Liver (tissue), 8 donors: ENCODE measurements at regions not wholly inside any gene's neighbourhood (a gene's known extent, or its start where the extent isn't known, plus 50 kb on each side); places are given as distances from the start of the nearest gene placed in this dataset.

Source experiments
- DNase-seq: peaks from one replicate; pipeline ENCODE4 v3.0.0-alpha.2; 2017; ENCODE audit warnings: low spot score
- H3K27ac ChIP-seq, 2 donors: one replicate each; pipeline ENCODE4 v1.7.0; 2013; ENCODE audit warnings: inconsistent platforms in 2 of 2, low read length in 2 of 2, control low read depth in 1 of 2, low read depth in 1 of 2, mild to moderate bottlenecking in 1 of 2
- H3K27me3 ChIP-seq, 4 donors: one replicate each; pipeline versions ENCODE4 v1.6.1 to v1.7.0; 2013; ENCODE audit warnings: low read length in 3 of 4, inconsistent platforms in 1 of 4, mild to moderate bottlenecking in 1 of 4, moderate library complexity in 1 of 4; ENCODE audit not compliant: control insufficient read depth in 4 of 4, insufficient read depth in 4 of 4
- H3K36me3 ChIP-seq, 4 donors: one replicate each; pipeline versions ENCODE4 v1.6.1 to v1.7.0; 2013; ENCODE audit warnings: low read length in 3 of 4, mild to moderate bottlenecking in 3 of 4, low read depth in 1 of 4, moderate library complexity in 1 of 4; ENCODE audit not compliant: control insufficient read depth in 4 of 4, insufficient read depth in 3 of 4
- H3K4me1 ChIP-seq, 4 donors: one replicate each; pipeline versions ENCODE4 v1.6.1 to v1.7.0; 2013; ENCODE audit warnings: low read length in 3 of 4, mild to moderate bottlenecking in 3 of 4, moderate library complexity in 1 of 4; ENCODE audit not compliant: control insufficient read depth in 4 of 4, insufficient read depth in 4 of 4
- H3K4me3 ChIP-seq, 3 donors: one replicate each; pipeline versions ENCODE4 v1.6.1 to v1.7.0; 2013; ENCODE audit warnings: low read length in 3 of 3, control low read depth in 1 of 3, low read depth in 1 of 3, mild to moderate bottlenecking in 1 of 3
- H3K9ac ChIP-seq, 2 donors: one replicate each; pipeline ENCODE4 v1.7.0; 2013; ENCODE audit warnings: low read length in 2 of 2, mild to moderate bottlenecking in 2 of 2, moderate library complexity in 2 of 2, control low read depth in 1 of 2, low read depth in 1 of 2
- H3K9me3 ChIP-seq, 4 donors: one replicate each; pipeline versions ENCODE4 v1.6.1 to v1.7.0; 2013; ENCODE audit warnings: low read length in 3 of 4; ENCODE audit not compliant: control insufficient read depth in 4 of 4
- EGR1 ChIP-seq, 2 donors: IDR thresholded peaks; 2 replicates each; pipeline ENCODE4 v1.6.1; 2016 to 2018; ENCODE audit warnings: antibody characterized with exemption in 2 of 2, low read depth in 2 of 2
- FOXA1 ChIP-seq: IDR thresholded peaks from 2 replicates; pipeline ENCODE4 v1.6.1; 2016; ENCODE audit warnings: antibody characterized with exemption
- FOXA2 ChIP-seq: IDR thresholded peaks from 2 replicates; pipeline ENCODE4 v1.6.1; 2016; ENCODE audit warnings: antibody characterized with exemption
- GABPA ChIP-seq, 2 donors: IDR thresholded peaks in 1 of 2; conservative IDR thresholded peaks in 1 of 2; 2 replicates each; pipeline ENCODE4 v1.6.1; 2016; ENCODE audit warnings: antibody characterized with exemption in 2 of 2, mild to moderate bottlenecking in 1 of 2, moderate library complexity in 1 of 2
- HNF4A ChIP-seq, 2 donors: conservative IDR thresholded peaks; 2 replicates each; pipeline ENCODE4 v1.6.1; 2016; ENCODE audit warnings: antibody characterized with exemption in 2 of 2, mild to moderate bottlenecking in 2 of 2
- JUND ChIP-seq, 2 donors: IDR thresholded peaks; 2 replicates each; pipeline ENCODE4 v1.6.1; 2016; ENCODE audit warnings: antibody characterized with exemption in 2 of 2
- MAX ChIP-seq: IDR thresholded peaks from 2 replicates; pipeline ENCODE4 v1.6.1; 2016; ENCODE audit warnings: antibody characterized with exemption
- NR2F2 ChIP-seq: IDR thresholded peaks from 2 replicates; pipeline ENCODE4 v1.6.1; 2016; ENCODE audit warnings: antibody characterized with exemption
- RAD21 ChIP-seq, 2 donors: IDR thresholded peaks; 2 replicates each; pipeline ENCODE4 v1.6.1; 2016; ENCODE audit warnings: antibody characterized with exemption in 2 of 2, mild to moderate bottlenecking in 2 of 2
- RXRA ChIP-seq, 2 donors: IDR thresholded peaks; 2 replicates each; pipeline ENCODE4 v1.6.1; 2017 to 2018; ENCODE audit warnings: antibody characterized with exemption in 2 of 2, mild to moderate bottlenecking in 1 of 2
- SP1 ChIP-seq: IDR thresholded peaks from 2 replicates; pipeline ENCODE4 v1.6.1; 2018; ENCODE audit warnings: antibody characterized with exemption, mild to moderate bottlenecking
- YY1 ChIP-seq: IDR thresholded peaks from 2 replicates; pipeline ENCODE4 v1.6.1; 2016; ENCODE audit warnings: antibody characterized with exemption, mild to moderate bottlenecking
- WGBS: extraction: QIAGEN DNeasy Blood & Tissue Kit; methylation state at CpG from one replicate; pipeline ENCODE4 v1.1.7; 2013; 5-methylcytosine and 5-hydroxymethylcytosine counted together
- TF ChIP-seq, protein P1 (sequence below): IDR thresholded peaks from 2 replicates; pipeline ENCODE4 v1.6.1; 2016; ENCODE audit warnings: antibody characterized with exemption
- TF ChIP-seq, protein P2 (sequence below): IDR thresholded peaks from 2 replicates; pipeline ENCODE4 v1.6.1; 2016; ENCODE audit warnings: antibody characterized with exemption, mild to moderate bottlenecking
- TF ChIP-seq, protein P3 (sequence below): fragments of 150-350 bp; IDR thresholded peaks from 2 replicates; pipeline ENCODE4 v1.5.1; 2017; ENCODE audit warnings: improper control_type of control experiment, low read depth, low read length; ENCODE audit not compliant: missing input control
- donor health status: healthy.
- donor health status: healthy.
- donor health status: healthy.
- donor health status: healthy.
- donor health status: healthy.

DNA sequence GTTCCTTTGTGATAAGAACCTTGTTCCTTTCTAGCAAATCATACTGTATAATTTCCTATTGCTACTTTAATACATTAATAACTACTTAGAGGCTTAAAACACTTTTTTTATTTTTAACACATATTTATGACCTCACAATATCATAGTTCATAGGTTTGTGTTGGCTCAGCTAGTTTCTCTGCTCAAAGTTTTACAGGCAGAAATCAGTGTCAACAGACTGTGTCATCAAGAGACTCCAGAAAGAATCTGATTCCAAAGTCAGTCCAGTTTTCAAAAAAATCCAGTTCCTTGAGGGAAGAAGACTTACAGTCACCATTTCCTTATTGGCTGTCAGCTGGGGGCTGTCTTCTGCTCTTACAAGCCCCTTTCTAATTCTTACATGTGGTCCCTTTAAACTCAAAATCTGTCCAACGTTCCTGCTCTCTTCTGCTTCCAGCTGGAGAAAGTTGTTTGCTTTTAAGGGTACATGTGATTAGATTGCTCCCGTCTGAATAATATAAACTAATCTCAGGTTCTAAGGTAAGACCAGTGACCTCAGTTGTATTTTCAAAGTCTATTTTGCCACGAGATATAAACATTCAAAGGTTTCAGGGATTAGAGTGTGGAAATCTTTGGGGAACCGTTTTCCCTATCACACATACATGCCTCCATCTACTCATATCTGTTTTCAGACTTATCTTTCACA lies 267.3 kb upstream of the SLITRK5 start:
- Histone ChIP-seq H3K27me3 (no peaks in the 10 kb centered on the region), H3K4me3 (no peak overlapping the region), H3K36me3 (no peaks in the 10 kb centered on the region), H3K9ac (no peak overlapping the region), H3K27ac (no peak overlapping the region), H3K9me3 (no peaks in the 10 kb centered on the region), H3K4me1 (peaks cover 0 to 4% (median 0%) of the 10 kb centered on the region in 4 donors)
- 11% methylated on average over 4 of the region's 4 CpGs for WGBS
- TF ChIP-seq, protein P1, sequence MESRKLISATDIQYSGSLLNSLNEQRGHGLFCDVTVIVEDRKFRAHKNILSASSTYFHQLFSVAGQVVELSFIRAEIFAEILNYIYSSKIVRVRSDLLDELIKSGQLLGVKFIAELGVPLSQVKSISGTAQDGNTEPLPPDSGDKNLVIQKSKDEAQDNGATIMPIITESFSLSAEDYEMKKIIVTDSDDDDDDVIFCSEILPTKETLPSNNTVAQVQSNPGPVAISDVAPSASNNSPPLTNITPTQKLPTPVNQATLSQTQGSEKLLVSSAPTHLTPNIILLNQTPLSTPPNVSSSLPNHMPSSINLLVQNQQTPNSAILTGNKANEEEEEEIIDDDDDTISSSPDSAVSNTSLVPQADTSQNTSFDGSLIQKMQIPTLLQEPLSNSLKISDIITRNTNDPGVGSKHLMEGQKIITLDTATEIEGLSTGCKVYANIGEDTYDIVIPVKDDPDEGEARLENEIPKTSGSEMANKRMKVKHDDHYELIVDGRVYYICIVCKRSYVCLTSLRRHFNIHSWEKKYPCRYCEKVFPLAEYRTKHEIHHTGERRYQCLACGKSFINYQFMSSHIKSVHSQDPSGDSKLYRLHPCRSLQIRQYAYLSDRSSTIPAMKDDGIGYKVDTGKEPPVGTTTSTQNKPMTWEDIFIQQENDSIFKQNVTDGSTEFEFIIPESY: no peak
- TF ChIP-seq, protein P2, sequence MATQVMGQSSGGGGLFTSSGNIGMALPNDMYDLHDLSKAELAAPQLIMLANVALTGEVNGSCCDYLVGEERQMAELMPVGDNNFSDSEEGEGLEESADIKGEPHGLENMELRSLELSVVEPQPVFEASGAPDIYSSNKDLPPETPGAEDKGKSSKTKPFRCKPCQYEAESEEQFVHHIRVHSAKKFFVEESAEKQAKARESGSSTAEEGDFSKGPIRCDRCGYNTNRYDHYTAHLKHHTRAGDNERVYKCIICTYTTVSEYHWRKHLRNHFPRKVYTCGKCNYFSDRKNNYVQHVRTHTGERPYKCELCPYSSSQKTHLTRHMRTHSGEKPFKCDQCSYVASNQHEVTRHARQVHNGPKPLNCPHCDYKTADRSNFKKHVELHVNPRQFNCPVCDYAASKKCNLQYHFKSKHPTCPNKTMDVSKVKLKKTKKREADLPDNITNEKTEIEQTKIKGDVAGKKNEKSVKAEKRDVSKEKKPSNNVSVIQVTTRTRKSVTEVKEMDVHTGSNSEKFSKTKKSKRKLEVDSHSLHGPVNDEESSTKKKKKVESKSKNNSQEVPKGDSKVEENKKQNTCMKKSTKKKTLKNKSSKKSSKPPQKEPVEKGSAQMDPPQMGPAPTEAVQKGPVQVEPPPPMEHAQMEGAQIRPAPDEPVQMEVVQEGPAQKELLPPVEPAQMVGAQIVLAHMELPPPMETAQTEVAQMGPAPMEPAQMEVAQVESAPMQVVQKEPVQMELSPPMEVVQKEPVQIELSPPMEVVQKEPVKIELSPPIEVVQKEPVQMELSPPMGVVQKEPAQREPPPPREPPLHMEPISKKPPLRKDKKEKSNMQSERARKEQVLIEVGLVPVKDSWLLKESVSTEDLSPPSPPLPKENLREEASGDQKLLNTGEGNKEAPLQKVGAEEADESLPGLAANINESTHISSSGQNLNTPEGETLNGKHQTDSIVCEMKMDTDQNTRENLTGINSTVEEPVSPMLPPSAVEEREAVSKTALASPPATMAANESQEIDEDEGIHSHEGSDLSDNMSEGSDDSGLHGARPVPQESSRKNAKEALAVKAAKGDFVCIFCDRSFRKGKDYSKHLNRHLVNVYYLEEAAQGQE: no peak
- no peak for TF ChIP-seq GABPA (IDR thresholded peaks at IDR 0.05 in 1 of 2, conservative IDR thresholded peaks at IDR 0.05 in 1 of 2)
- no peak for DNase-seq

GRCh38 chr13:87426742-87427141 lies 244.4 kb upstream of the SLITRK5 start:
- Histone ChIP-seq H3K36me3 (no peaks in the 10 kb centered on the region), H3K4me1 (no peaks in the 10 kb centered on the region), H3K9ac (no peak overlapping the region), H3K27ac (no peak overlapping the region), H3K4me3 (no peak overlapping the region), H3K27me3 (no peaks in the 10 kb centered on the region), H3K9me3 (no peaks in the 10 kb centered on the region)
- TF ChIP-seq, protein P1: no peak
- TF ChIP-seq MAX: no peak
- DNase-seq: no peak

GRCh38 chr13:87444135-87444534 lies 227.0 kb upstream of the SLITRK5 start:
- Histone ChIP-seq H3K4me1 (no peaks in the 10 kb centered on the region), H3K27me3 (no peaks in the 10 kb centered on the region), H3K9me3 (no peaks in the 10 kb centered on the region), H3K4me3 (no peak overlapping the region), H3K9ac (no peak overlapping the region), H3K36me3 (no peaks in the 10 kb centered on the region), H3K27ac (no peak overlapping the region)
- DNase-seq: no peak
- WGBS: 40% methylated on average over 2 of the region's 2 CpGs
- TF ChIP-seq, protein P1: no peak
- no peak for TF ChIP-seq EGR1 (IDR thresholded peaks at IDR 0.05; ENCODE audit: low read depth in 2 of 2)
- TF ChIP-seq RAD21 (IDR thresholded peaks at IDR 0.05): no peak
- TF ChIP-seq FOXA2: no peak
- no peak for TF ChIP-seq JUND (IDR thresholded peaks at IDR 0.05)
- TF ChIP-seq RXRA (IDR thresholded peaks at IDR 0.05): no peak
- no peak for TF ChIP-seq YY1
- TF ChIP-seq NR2F2: no peak
- TF ChIP-seq HNF4A (conservative IDR thresholded peaks at IDR 0.05): no peak
- no peak for TF ChIP-seq SP1
- TF ChIP-seq, protein P3, sequence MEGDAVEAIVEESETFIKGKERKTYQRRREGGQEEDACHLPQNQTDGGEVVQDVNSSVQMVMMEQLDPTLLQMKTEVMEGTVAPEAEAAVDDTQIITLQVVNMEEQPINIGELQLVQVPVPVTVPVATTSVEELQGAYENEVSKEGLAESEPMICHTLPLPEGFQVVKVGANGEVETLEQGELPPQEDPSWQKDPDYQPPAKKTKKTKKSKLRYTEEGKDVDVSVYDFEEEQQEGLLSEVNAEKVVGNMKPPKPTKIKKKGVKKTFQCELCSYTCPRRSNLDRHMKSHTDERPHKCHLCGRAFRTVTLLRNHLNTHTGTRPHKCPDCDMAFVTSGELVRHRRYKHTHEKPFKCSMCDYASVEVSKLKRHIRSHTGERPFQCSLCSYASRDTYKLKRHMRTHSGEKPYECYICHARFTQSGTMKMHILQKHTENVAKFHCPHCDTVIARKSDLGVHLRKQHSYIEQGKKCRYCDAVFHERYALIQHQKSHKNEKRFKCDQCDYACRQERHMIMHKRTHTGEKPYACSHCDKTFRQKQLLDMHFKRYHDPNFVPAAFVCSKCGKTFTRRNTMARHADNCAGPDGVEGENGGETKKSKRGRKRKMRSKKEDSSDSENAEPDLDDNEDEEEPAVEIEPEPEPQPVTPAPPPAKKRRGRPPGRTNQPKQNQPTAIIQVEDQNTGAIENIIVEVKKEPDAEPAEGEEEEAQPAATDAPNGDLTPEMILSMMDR: no peak
- no peak for TF ChIP-seq FOXA1
